SJSA1 (cell line): ENCODE measurements at regions not wholly inside any gene's neighbourhood (a gene's known extent, or its start where the extent isn't known, plus 50 kb on each side); places are given as distances from the start of the nearest gene placed in this dataset.
A peak's percentile ranks its signal among the peaks of the same experiment; 100 is the strongest.

Experiments used
- DNase-seq, 2 experiments: peaks; one replicate each; pipeline ENCODE4 v3.0.0-alpha.2; 2015 to 2020; ENCODE audit warnings: low spot score in 2 of 2, low read depth in 1 of 2
- H3K27ac ChIP-seq: fragments of 250-450 bp; sonication (Bioruptor Pico); 2 replicates; pipeline ENCODE4 v1.5.1; 2020; ENCODE audit warnings: mild to moderate bottlenecking, moderate library complexity
- H3K27me3 ChIP-seq: fragments of 250-450 bp; sonication (Bioruptor Pico); replicated peaks from 2 replicates; pipeline ENCODE4 v1.5.1; 2020; ENCODE audit warnings: mild to moderate bottlenecking, moderate library complexity
- H3K36me3 ChIP-seq: fragments of 250-450 bp; sonication (Bioruptor Pico); 2 replicates; pipeline ENCODE4 v1.5.1; 2020; ENCODE audit warnings: mild to moderate bottlenecking
- H3K4me1 ChIP-seq: fragments of 250-450 bp; sonication (Bioruptor Pico); replicated peaks from 2 replicates; pipeline ENCODE4 v1.6.1; 2021; ENCODE audit warnings: mild to moderate bottlenecking
- H3K4me3 ChIP-seq: fragments of 250-450 bp; sonication (Bioruptor Pico); 2 replicates; pipeline ENCODE4 v1.5.1; 2020; ENCODE audit warnings: mild to moderate bottlenecking
- H3K9me3 ChIP-seq: fragments of 250-450 bp; sonication (Bioruptor Pico); replicated peaks from 2 replicates; pipeline ENCODE4 v1.5.1; 2020; ENCODE audit warnings: mild to moderate bottlenecking

DNA sequence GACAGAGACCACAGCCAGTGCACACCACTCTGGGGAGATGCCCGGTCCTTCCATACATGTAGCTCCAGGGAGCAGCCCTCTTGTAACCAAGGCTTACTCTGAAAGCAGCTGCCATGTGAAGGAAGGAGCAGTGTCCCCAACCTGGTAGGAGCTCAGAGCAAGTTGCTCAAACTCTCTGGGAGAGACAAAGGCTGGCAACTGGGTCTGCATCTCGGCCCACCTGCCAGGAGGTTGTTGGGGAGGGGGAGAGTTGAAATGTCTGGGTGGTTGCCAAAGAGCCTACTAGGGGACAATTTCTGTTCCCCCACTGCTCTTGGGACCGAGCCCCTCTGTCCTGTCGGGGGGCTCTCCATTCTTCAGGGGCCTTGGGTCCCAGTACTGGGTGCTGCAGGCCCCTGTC, 309.9 kb downstream of the TLE3 start:
- Histone ChIP-seq H3K27me3 (no peaks in the 10 kb centered on the region), H3K36me3 (no peaks in the 10 kb centered on the region), H3K4me3 (no peak overlapping the region), H3K4me1 (peaks cover 11% of the 10 kb centered on the region), H3K27ac (no peak overlapping the region), H3K9me3 (no peaks in the 10 kb centered on the region)
- no peak for DNase-seq

DNA sequence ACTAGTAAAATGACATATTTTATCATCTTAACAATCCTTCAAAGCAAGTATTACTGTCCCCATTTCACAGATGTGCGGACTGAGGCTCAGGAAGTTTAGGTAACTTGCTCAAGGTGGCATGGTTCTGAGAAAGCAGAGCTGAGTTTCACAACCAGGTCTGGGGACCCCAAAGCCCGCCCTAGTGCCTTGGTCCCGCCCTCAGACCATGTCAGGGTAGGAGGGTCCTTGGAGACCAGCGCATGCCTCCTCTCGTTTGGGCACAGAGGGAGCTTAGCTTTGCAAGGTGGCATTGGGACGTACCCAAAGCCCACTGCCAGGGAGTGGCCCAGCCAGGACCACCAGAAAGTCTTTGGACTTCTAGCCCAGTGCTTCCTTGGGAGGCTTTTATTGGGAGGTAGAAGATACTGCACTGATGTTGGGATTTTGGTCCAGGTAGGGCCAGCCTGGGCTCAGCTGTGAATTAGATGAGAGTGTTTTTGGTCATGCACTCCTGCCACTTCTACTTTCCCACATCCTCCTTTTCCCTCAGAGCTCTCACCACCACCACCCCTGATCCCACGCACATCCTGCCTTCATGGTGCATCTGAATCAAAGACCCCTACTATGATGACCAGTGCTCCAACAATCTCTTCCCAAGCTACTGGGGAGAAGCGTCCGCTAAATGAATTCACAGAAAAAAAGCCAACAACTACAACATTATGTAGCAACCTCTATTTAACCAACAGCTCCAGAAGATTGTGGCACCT, 307.9 kb downstream of the TLE3 start:
- H3K36me3 ChIP-seq: no peaks in the 10 kb centered on the region
- H3K9me3 ChIP-seq: no peaks in the 10 kb centered on the region
- DNase-seq: no peak
- H3K4me1 ChIP-seq: peaks cover 16% of the 10 kb centered on the region
- H3K27ac ChIP-seq: no peak overlapping the region
- H3K4me3 ChIP-seq: no peak overlapping the region
- no peaks in the 10 kb centered on the region for H3K27me3 ChIP-seq

DNA sequence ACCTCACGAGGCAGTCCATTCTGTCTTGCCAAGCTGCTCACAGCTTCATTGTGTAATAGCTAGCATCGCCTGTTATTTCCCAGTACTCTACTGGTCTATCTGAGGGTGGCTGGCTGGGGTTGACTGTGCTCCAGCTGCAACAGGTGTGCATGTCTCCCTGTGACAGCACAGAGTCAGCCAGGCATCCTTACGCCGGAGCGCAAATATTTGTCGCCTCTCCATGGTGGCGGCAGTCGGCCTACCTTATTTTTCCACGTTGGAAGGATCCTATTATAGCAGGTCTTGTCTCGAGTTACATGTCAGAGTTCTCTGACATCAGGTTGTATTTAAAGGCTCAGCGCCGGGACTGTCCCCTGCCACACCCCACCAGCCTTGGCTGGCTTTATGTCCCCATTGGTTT, 307.1 kb downstream of the TLE3 start:
- no peak overlapping the region for H3K27ac ChIP-seq
- H3K36me3 ChIP-seq: no peaks in the 10 kb centered on the region
- no peaks in the 10 kb centered on the region for H3K9me3 ChIP-seq
- no peaks in the 10 kb centered on the region for H3K27me3 ChIP-seq
- no peak for DNase-seq
- H3K4me1 ChIP-seq: peaks cover 19% of the 10 kb centered on the region
- no peak overlapping the region for H3K4me3 ChIP-seq

DNA sequence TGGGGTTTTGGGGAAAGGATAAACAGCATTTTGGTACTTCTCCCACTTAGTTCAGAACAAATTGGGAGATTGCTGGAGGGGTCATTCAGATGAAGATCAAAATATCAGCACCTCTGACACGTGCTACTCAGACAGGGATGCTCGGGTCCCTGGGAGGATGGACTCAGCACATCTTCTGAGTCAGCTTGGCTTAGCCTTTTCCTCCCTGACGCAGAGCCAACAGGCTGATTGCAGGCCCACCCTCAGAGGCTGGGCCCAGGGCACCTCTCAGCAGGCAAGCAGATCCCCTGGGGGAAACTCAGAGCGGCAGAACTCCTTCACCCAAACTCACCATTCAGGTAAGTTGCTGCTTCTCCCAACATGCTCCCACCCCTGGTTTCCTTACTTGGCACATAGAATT, 304.9 kb downstream of the TLE3 start:
- no peaks in the 10 kb centered on the region for H3K27me3 ChIP-seq
- DNase-seq: no peak
- H3K4me1 ChIP-seq: peaks cover 22% of the 10 kb centered on the region
- no peaks in the 10 kb centered on the region for H3K36me3 ChIP-seq
- H3K27ac ChIP-seq: no peak overlapping the region
- H3K4me3 ChIP-seq: no peak overlapping the region
- no peaks in the 10 kb centered on the region for H3K9me3 ChIP-seq

DNA sequence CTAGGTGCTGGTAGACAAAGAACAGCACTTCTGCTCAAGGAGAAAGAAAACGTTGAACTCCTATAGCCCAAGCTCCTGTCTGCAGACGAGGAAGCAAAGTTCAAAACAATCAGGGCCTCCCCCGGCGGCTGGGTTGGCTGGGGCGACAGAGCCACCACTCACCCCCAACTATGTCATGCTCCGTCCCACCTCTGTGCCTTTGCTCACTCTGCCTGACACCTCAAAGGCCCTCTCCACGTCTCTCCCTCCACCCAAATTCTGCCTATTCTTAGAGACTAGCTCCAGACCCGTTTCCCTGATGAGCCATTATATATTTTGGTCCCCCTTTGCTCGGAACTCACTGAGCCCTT, 304.3 kb downstream of the TLE3 start:
- no peak overlapping the region for H3K4me3 ChIP-seq
- H3K27me3 ChIP-seq: no peaks in the 10 kb centered on the region
- no peak for DNase-seq
- H3K4me1 ChIP-seq: peaks cover 25% of the 10 kb centered on the region
- H3K9me3 ChIP-seq: no peaks in the 10 kb centered on the region
- no peak overlapping the region for H3K27ac ChIP-seq
- no peaks in the 10 kb centered on the region for H3K36me3 ChIP-seq

DNA sequence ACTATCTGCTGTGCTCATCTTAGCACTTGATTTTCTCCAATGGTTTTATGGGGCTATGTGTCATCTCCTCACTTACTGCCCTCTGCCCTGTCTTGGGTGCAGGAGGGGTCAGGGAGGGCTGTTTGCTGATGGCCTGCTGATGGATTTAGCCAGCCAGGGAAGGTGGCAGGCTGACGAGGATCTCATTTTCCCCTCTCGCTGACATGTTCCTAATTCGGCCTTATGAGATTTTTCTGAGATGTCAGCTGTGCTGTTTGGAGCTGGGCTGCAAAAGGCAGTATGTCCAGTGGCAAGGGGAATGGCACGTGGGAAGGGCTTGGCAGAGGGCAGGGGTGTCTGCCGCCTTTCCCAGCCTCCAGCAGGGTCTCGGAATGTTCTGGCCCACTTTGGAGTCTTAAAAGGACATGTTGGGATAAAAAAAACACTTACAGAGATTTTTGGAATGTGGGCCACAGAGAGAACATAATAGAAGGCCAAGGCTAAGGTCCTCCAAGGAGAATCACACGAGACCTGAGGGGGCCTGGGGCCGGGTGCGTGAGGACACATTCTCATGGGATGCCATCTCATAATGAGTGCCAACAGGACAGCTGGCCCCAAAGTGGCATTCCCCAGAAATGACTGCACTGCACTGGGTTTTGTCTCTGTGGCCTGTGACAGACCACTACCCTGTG, 303.8 kb downstream of the TLE3 start:
- no peaks in the 10 kb centered on the region for H3K36me3 ChIP-seq
- no peak overlapping the region for H3K4me3 ChIP-seq
- H3K9me3 ChIP-seq: no peaks in the 10 kb centered on the region
- H3K4me1 ChIP-seq: peaks cover 30% of the 10 kb centered on the region
- H3K27me3 ChIP-seq: no peaks in the 10 kb centered on the region
- peak in 1 of 2 experiments; percentile 31 for DNase-seq
- H3K27ac ChIP-seq: peak overlapping the region; percentile 81

DNA sequence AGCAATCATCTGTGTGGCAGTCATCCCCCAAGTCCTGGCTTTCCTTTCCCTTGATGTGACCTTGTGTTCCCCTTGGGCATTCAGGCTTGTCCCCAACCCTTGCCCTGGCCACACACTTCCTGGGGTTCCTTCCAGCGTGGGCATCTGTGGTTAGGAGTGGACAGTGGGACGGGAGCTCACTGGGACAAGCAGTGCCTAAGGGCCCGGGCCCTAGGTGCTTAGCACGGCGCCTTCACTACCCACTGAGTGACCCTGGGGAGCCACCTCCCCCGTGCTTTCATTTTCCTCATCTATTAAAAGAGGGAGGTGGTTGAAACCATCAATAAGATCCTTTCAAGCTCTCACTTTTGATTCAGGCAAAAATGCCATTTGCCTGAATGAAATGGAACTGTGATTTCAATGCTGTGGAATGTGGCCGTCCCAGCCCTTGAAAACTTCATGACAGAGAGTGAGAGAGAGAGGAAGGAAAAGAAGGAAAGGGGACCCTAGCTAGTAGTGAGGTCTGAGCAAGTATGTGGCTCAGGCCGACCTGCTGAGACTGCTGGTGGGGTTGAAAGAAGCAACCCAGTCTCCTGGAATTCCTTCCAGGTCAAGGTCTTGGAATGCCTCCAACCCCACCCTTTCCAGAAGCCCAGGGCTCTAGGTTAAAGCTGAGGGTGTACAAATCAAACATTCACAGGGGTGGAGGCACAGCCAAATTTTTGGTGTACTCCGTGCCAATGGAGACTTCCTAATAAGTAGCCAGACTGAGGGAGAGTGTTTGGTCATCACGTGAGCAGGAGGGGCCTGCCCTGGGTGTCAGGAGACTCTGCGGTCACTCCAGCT, 302.9 kb downstream of the TLE3 start:
- no peaks in the 10 kb centered on the region for H3K9me3 ChIP-seq
- no peak overlapping the region for H3K4me3 ChIP-seq
- DNase-seq: peak; percentile 63 to 84

DNA sequence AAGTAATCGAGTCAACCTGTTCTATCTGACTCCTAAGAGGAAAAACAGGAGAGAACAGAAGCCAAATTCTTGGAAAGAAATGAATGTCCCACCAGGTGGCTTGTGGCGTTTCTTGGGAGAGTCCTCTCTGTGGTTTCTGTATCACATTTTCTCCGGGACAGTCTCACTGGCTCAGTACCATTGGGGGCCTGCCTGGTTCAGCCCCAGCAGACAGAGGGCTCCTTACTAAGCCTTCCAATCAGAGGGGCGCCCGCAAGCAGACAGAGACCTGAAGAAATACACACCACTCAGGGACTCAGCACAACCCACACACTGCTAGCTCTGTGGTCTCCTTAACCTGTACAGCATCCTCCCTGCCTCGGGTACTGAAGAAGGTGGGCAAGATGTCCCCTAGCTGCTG, 302.1 kb downstream of the TLE3 start:
- peaks cover 35% of the 10 kb centered on the region for H3K4me1 ChIP-seq
- H3K27me3 ChIP-seq: no peaks in the 10 kb centered on the region
- H3K27ac ChIP-seq: peak overlapping the region; percentile 81
- peak in 1 of 2 experiments; percentile 31 for DNase-seq
- H3K4me3 ChIP-seq: no peak overlapping the region
- no peaks in the 10 kb centered on the region for H3K36me3 ChIP-seq
- no peaks in the 10 kb centered on the region for H3K9me3 ChIP-seq

More for the DNA sequence above, 302.9 kb downstream of the TLE3 start:
- H3K4me1 ChIP-seq: peaks cover 35% of the 10 kb centered on the region
- H3K27me3 ChIP-seq: no peaks in the 10 kb centered on the region
- H3K27ac ChIP-seq: peak overlapping the region; percentile 81
- no peaks in the 10 kb centered on the region for H3K36me3 ChIP-seq

DNA sequence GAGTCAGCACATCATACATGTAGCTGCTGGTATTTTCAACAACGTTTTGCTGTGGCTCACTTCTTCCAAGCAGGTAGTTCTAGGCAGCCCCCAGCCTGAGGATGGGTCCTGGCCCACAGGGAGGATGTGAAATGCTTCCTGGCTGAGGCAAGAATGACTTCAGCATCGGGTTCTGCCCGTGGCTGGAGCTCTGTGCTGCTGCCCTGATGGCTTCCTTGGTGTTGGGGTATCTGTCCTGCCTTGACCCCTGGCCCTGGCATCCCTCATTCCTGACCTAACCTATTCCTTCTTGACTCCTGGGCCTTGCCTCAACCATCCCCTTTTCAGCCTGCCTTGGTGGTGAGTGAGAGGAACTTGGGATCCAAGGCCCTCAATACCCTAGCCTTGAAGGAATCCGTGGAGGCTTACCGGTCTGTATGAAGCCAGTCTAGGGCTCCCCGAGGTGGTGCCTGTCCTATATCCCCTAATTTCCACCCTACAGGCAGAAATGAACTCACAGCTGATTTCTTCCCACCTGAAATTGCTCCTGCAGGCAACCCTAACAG, 300.6 kb downstream of the TLE3 start:
- H3K4me1 ChIP-seq: peaks cover 35% of the 10 kb centered on the region
- no peak overlapping the region for H3K4me3 ChIP-seq
- DNase-seq: peak in 1 of 2 experiments; percentile 24
- H3K9me3 ChIP-seq: no peaks in the 10 kb centered on the region
- H3K36me3 ChIP-seq: no peaks in the 10 kb centered on the region
- no peaks in the 10 kb centered on the region for H3K27me3 ChIP-seq
- no peak overlapping the region for H3K27ac ChIP-seq

DNA sequence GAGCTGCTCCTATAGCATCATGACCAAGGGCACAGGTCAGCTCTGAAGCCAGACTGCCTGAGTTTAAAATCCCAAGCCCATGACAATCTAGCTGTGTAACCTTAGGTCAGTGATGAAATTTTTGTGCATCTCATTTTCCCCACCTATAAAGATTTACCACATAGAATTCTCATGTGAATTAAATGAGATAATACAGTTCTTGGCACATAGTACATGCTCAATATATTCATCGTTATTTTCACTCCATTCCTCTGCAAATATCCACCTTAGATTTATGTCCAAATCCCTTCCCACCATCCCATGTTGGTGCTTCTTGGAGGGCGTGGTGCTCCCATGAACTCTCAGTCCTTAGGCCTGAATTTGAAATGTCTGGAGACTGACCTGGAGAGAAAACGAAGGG, 300.1 kb downstream of the TLE3 start:
- Histone ChIP-seq H3K27me3 (no peaks in the 10 kb centered on the region), H3K4me3 (no peak overlapping the region), H3K36me3 (no peaks in the 10 kb centered on the region), H3K27ac (no peak overlapping the region), H3K4me1 (peaks cover 35% of the 10 kb centered on the region), H3K9me3 (no peaks in the 10 kb centered on the region)
- no peak for DNase-seq

DNA sequence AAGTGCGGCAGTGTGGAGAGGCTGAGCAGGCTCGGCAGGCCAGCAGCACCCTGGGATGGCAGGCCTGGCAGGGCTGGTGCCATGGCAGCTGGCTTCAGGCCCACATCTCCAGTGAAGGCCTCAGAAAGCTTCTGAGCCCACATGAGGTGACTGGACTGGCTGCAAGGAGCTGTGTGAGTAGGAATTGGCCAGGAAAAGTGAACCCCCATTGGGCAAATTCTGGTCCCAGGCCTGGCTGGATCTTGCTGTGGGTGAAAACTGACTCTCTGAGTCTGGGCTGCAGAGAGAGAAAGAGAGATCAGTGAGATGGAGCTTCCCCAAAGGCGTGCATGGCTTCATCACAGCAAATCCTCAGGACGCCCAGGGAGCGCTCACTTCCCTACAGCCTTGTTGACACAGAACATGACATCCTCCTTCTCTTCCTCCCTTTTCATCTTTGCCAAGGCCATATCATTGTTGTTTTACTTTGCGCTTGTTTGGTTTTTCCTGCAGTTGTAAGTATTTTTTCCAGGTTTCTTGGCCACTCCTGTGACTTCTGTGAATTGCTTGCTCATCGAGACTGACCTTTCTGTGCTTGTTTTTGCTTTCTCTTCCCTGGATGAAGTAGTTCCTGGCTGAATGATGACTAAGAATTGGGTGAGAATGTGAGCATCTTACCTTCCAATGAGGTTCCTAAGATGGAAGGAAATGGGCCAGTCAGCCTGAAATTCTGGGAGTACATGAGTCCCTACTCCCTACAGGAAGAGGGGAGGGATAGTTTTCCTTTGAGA, 299.1 kb downstream of the TLE3 start:
- Histone ChIP-seq H3K4me3 (no peak overlapping the region), H3K27ac (peak overlapping the region; percentile 27), H3K27me3 (no peaks in the 10 kb centered on the region), H3K36me3 (no peaks in the 10 kb centered on the region), H3K9me3 (no peaks in the 10 kb centered on the region), H3K4me1 (peaks cover 34% of the 10 kb centered on the region)
- DNase-seq: peak in 1 of 2 experiments; percentile 34

DNA sequence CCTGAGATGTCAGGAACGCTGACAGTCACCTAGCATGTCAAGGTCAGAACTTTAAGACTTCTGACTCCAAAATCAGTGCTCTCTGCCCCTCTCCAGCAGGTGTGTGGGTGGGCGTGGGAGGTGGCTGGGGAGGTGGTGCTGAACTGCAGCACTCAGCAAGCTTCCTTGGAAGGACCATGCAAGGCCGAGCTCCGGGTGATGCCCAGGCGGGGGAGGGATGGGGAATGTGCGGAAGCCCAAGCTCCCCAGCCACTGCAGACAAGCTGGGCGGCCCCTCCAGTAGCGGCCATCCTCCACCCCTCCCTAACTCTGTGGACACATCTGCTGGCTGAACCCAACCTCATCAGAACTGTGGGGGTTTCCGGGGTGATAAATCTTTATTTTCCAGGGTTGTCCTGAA, 296.6 kb downstream of the TLE3 start:
- Histone ChIP-seq H3K27me3 (no peaks in the 10 kb centered on the region), H3K4me3 (no peak overlapping the region), H3K9me3 (no peaks in the 10 kb centered on the region), H3K27ac (no peak overlapping the region), H3K4me1 (peaks cover 13% of the 10 kb centered on the region), H3K36me3 (no peaks in the 10 kb centered on the region)
- no peak for DNase-seq

DNA sequence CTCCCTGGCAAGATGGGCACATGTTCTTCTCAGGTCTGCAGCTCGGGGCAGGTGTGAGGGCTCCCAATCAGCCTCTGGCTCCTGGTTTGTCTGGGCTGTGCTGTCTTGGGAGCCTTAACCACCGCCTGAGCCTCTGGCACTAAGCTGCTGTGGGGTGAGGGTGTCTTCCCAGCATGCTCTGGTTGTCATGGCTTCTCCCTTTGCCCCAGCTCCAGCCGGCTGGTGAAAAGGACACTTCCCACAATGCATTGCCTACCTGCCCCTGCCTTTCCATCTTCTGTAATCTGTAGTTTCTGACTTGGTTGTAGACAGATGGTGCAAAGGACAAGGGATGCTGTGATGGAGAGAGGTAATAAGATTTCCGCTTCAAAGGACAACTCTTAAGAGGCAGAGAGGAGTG, 295.3 kb downstream of the TLE3 start:
- no peak for DNase-seq
- Histone ChIP-seq H3K27me3 (no peaks in the 10 kb centered on the region), H3K4me1 (peaks cover 17% of the 10 kb centered on the region), H3K9me3 (no peaks in the 10 kb centered on the region), H3K4me3 (no peak overlapping the region), H3K36me3 (no peaks in the 10 kb centered on the region), H3K27ac (no peak overlapping the region)
